ENCODE measurements at regions not wholly inside any gene's neighbourhood (a gene's known extent, or its start where the extent isn't known, plus 50 kb on each side); places are given as distances from the start of the nearest gene placed in this dataset.

GRCh38 chr13:105814219-105814901 is 721.1 kb downstream of the EFNB2 start:
- no peak overlapping the region for H3K4me3 ChIP-seq (ENCODE audit: control insufficient read depth, low read depth, low read length)
- DNase-seq (ENCODE audit: low read depth): no peak
- TF ChIP-seq, protein P1, sequence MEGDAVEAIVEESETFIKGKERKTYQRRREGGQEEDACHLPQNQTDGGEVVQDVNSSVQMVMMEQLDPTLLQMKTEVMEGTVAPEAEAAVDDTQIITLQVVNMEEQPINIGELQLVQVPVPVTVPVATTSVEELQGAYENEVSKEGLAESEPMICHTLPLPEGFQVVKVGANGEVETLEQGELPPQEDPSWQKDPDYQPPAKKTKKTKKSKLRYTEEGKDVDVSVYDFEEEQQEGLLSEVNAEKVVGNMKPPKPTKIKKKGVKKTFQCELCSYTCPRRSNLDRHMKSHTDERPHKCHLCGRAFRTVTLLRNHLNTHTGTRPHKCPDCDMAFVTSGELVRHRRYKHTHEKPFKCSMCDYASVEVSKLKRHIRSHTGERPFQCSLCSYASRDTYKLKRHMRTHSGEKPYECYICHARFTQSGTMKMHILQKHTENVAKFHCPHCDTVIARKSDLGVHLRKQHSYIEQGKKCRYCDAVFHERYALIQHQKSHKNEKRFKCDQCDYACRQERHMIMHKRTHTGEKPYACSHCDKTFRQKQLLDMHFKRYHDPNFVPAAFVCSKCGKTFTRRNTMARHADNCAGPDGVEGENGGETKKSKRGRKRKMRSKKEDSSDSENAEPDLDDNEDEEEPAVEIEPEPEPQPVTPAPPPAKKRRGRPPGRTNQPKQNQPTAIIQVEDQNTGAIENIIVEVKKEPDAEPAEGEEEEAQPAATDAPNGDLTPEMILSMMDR (IDR thresholded peaks at IDR 0.05; ENCODE audit: control insufficient read depth, insufficient read depth, low read depth, low read length, missing control alignments): no peak

- TF ChIP-seq, protein P1 (IDR thresholded peaks at IDR 0.05; ENCODE audit: control insufficient read depth, insufficient read depth, low read depth, low read length, missing control alignments): no peak
- DNase-seq (ENCODE audit: low read depth): no peak
These were observed 728.9 kb downstream of the EFNB2 start for GRCh38 chr13:105806628-105806920.

DNA sequence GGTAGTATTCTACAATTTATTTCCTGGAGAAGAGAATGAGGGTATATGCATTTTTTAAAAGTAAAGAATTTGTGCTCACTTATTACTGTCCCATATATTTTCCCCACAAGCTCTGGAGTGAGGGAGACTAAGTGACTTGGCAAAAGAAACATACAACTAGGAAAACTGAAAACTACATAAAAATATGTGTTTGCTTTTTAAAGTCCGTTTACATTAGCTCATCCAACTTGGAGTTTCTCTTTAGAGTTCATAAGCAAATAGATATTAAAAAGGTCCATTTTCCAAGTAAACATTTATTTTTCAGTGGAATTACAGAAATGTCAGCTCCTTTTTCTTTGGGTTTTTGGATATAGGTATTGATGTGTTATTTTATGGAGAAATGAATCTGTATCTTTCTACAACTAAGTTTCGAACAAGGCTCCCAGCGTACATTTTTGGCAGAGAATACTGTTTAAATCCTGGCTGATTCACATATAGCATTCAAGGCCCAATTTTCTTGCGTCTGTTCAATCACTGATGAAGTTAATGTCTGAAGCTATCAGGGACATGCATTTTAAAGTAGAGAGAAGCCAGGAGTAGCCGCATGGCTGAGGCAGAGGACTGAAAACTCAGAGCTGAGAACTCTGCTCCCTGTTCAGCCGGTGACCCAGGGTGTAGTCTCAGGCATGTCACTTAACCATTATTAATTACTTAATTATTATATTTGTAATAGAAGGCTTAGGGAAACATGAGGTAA is 729.4 kb downstream of the EFNB2 start:
- H3K4me3 ChIP-seq (ENCODE audit: control insufficient read depth, low read depth, low read length): no peak overlapping the region
- TF ChIP-seq, protein P1 (IDR thresholded peaks at IDR 0.05; ENCODE audit: control insufficient read depth, insufficient read depth, low read depth, low read length, missing control alignments): no peak
- DNase-seq (ENCODE audit: low read depth): no peak

More at GRCh38 chr13:105806628-105806920, 728.9 kb downstream of the EFNB2 start:
- H3K4me3 ChIP-seq (ENCODE audit: control insufficient read depth, low read depth, low read length): no peak overlapping the region

DNA sequence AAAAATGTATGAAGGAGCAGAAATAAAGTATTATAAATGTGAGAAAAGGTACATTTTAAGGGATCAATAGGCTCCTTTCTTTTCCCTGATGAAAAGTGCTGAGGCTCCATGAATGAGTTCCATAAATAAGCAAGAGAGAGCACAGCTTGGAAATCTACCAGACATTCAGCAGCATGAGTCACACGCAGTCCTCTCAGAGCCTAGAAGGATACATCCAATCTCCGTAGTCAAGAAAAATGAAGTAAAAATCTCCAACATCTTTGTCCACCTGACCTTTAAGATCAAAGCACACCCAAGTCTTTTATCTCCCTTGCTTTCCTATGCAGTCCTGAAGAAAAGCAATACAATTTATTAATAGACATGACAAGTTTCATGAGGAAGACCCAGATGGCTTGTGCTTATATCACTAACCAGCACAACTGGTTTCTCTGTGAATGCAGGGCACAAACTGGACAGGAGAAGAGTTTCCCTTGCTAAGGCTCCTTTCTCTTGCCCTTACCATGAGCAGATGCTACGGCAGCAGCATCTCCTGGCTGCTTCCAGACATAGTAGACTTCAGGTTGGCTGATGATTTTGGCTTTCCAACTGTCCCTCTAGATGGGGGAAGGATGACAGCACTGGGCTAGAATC is 730.8 kb downstream of the EFNB2 start:
- peak; percentile 5 for DNase-seq (ENCODE audit: low read depth)
- no peak overlapping the region for H3K4me3 ChIP-seq (ENCODE audit: control insufficient read depth, low read depth, low read length)
- TF ChIP-seq, protein P1 (IDR thresholded peaks at IDR 0.05; ENCODE audit: control insufficient read depth, insufficient read depth, low read depth, low read length, missing control alignments): no peak

GRCh38 chr13:105799155-105799554 is 736.3 kb downstream of the EFNB2 start:
- no peak for DNase-seq (ENCODE audit: low read depth)
- TF ChIP-seq, protein P1 (IDR thresholded peaks at IDR 0.05; ENCODE audit: control insufficient read depth, insufficient read depth, low read depth, low read length, missing control alignments): no peak
- H3K4me3 ChIP-seq (ENCODE audit: control insufficient read depth, low read depth, low read length): no peak overlapping the region

DNA sequence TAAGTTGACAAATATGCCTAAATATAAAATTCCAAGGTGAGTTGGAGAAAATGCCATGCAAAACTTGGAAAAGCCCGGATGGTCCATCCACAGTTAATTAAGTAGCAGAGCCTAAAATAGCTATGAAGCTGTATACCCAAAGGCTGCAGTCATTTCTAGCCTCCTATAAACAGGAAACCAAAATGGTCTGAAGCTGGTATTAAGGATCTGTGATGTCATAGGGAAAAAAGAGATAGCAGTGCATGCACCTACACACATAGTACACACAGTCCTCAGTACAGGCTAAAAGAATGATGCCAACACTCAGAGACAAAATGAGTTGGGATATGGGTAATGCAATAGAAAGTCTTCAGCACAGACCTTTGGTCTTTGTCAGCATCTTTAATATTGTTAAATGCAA is 736.9 kb downstream of the EFNB2 start:
- TF ChIP-seq, protein P1 (IDR thresholded peaks at IDR 0.05; ENCODE audit: control insufficient read depth, insufficient read depth, low read depth, low read length, missing control alignments): no peak
- no peak overlapping the region for H3K4me3 ChIP-seq (ENCODE audit: control insufficient read depth, low read depth, low read length)
- DNase-seq (ENCODE audit: low read depth): no peak

All from AG09309 (cell line).